IMR-90 (cell line): ENCODE measurements at regions not wholly inside any gene's neighbourhood (a gene's known extent, or its start where the extent isn't known, plus 50 kb on each side); places are given as distances from the start of the nearest gene placed in this dataset.

Experiments
- ATAC-seq: fragments of 200-7000 bp; cut with Tn5 transposase; 2 replicates; pipeline ENCODE4 v1.9.1; 2020; ENCODE audit warnings: low read depth, mild to moderate bottlenecking, moderate library complexity
- BruUV-seq: library from RNA; stranded (reverse); fragments of 400-500 nt; replicated peaks from 2 replicates; lab custom pipeline; 2021; lab: Mats Ljungman, UMichigan
- CTCF ChIA-PET: fragments of 300-600 bp; formaldehyde crosslinking; extraction: SDS; loops from one replicate; lab custom pipeline; 2021; ENCODE audit warnings: antibody characterized with exemption; lab: Yijun Ruan, JAX
- POLR2A ChIA-PET: fragments of 300-600 bp; sonication (Branson Sonifier 250); formaldehyde crosslinking; loops from one replicate; lab custom pipeline; 2022; ENCODE audit warnings: antibody characterized with exemption; ENCODE audit not compliant: unreplicated experiment; lab: Charles Lee
- DNase-seq: peaks from one replicate; pipeline ENCODE4 v3.0.0; 2013
- H2AFZ ChIP-seq: replicated peaks from 2 replicates; pipeline ENCODE3; 2013; ENCODE audit warnings: low read length, mild to moderate bottlenecking; ENCODE audit not compliant: poor library complexity
- H2AK5ac ChIP-seq: 2 replicates; pipeline ENCODE4 v1.6.1; 2013; ENCODE audit warnings: low read depth, low read length, inconsistent platforms
- H2AK9ac ChIP-seq: replicated peaks from 2 replicates; pipeline ENCODE3; 2013; ENCODE audit warnings: mild to moderate bottlenecking, low read depth, low read length, moderate library complexity; ENCODE audit not compliant: poor library complexity
- H2BK120ac ChIP-seq: 2 replicates; pipeline ENCODE4 v1.6.1; 2013; ENCODE audit warnings: low read depth, low read length, inconsistent platforms
- H2BK15ac ChIP-seq: 3 replicates; pipeline ENCODE4 v1.6.1; 2013; ENCODE audit warnings: low read depth, low read length, inconsistent platforms
- H2BK20ac ChIP-seq: 2 replicates; pipeline ENCODE4 v1.6.1; 2013; ENCODE audit warnings: low read depth, mild to moderate bottlenecking, inconsistent platforms, low read length, moderate library complexity
- H2BK5ac ChIP-seq: 2 replicates; pipeline ENCODE4 v1.6.1; 2013; ENCODE audit warnings: mild to moderate bottlenecking, low read depth, low read length, inconsistent platforms; ENCODE audit not compliant: poor library complexity, severe bottlenecking
- H3K14ac ChIP-seq: replicated peaks from 2 replicates; pipeline ENCODE4 v1.6.1; 2013; ENCODE audit warnings: low read depth, low read length, inconsistent platforms
- H3K18ac ChIP-seq: 2 replicates; pipeline ENCODE4 v1.6.1; 2013; ENCODE audit warnings: low read depth, low read length, control low read depth
- H3K23ac ChIP-seq: 2 replicates; pipeline ENCODE4 v1.6.1; 2013; ENCODE audit warnings: low read depth, low read length, inconsistent platforms
- H3K27ac ChIP-seq: 2 replicates; pipeline ENCODE4 v1.5.1; 2013; ENCODE audit warnings: mild to moderate bottlenecking, control low read depth, low read length; ENCODE audit not compliant: insufficient read depth
- H3K27me3 ChIP-seq: 2 replicates; pipeline ENCODE4 v1.6.1; 2013; ENCODE audit warnings: low read length; ENCODE audit not compliant: control insufficient read depth, insufficient read depth
- H3K36me3 ChIP-seq: 2 replicates; pipeline ENCODE4 v1.6.1; 2013; ENCODE audit warnings: low read length, mixed read lengths; ENCODE audit not compliant: control insufficient read depth, insufficient read depth
- H3K4ac ChIP-seq: 2 replicates; pipeline ENCODE4 v1.6.1; 2013; ENCODE audit warnings: low read depth, low read length, inconsistent platforms
- H3K4me1 ChIP-seq: 2 replicates; pipeline ENCODE4 v1.6.1; 2013; ENCODE audit warnings: low read length, mixed read lengths; ENCODE audit not compliant: control insufficient read depth, insufficient read depth
- H3K4me2 ChIP-seq: 2 replicates; pipeline ENCODE4 v1.6.1; 2013; ENCODE audit warnings: low read depth, mild to moderate bottlenecking, control low read depth, low read length, moderate library complexity
- H3K4me3 ChIP-seq: 2 replicates; pipeline ENCODE4 v1.5.1; 2013; ENCODE audit warnings: low read depth, mild to moderate bottlenecking, control low read depth, low read length, moderate library complexity; ENCODE audit not compliant: insufficient read depth
- H3K56ac ChIP-seq: 2 replicates; pipeline ENCODE4 v1.6.1; 2013; ENCODE audit warnings: low read length, inconsistent platforms; ENCODE audit not compliant: insufficient read depth; ENCODE audit errors: extremely low read depth
- H3K79me1 ChIP-seq, 2 experiments: 2 replicates each; pipeline ENCODE4 v1.6.1; 2013; ENCODE audit warnings: low read length in 2 of 2, inconsistent platforms in 1 of 2, low read depth in 1 of 2
- H3K9ac ChIP-seq: 2 replicates; pipeline ENCODE4 v1.6.1; 2013; ENCODE audit warnings: low read depth, low read length, control low read depth
- H3K9me1 ChIP-seq: 2 replicates; pipeline ENCODE4 v1.6.1; 2013; ENCODE audit warnings: low read length, inconsistent platforms; ENCODE audit not compliant: insufficient read depth
- H3K9me3 ChIP-seq: 2 replicates; pipeline ENCODE4 v1.6.1; 2013; ENCODE audit warnings: low read length; ENCODE audit not compliant: control insufficient read depth, insufficient read depth
- H4K20me1 ChIP-seq: 2 replicates; pipeline ENCODE4 v1.6.1; 2013; ENCODE audit warnings: low read length, inconsistent platforms; ENCODE audit not compliant: insufficient read depth
- H4K5ac ChIP-seq: 2 replicates; pipeline ENCODE4 v1.6.1; 2013; ENCODE audit warnings: mild to moderate bottlenecking, low read depth, low read length, control low read depth
- H4K8ac ChIP-seq, 2 experiments: 2 replicates each; pipeline ENCODE4 v1.6.1; 2013; ENCODE audit warnings: low read depth in 2 of 2, low read length in 2 of 2, control low read depth in 1 of 2, inconsistent platforms in 1 of 2
- H4K91ac ChIP-seq: 2 replicates; pipeline ENCODE4 v1.6.1; 2013; ENCODE audit warnings: low read depth, low read length, inconsistent platforms; ENCODE audit not compliant: insufficient read depth
- BHLHE40 ChIP-seq: fragments of 150-350 bp; IDR thresholded peaks from 2 replicates; pipeline ENCODE4 v1.6.1; 2016; ENCODE audit warnings: mild to moderate bottlenecking, low read depth, low read length
- CEBPB ChIP-seq: IDR thresholded peaks from 2 replicates; pipeline ENCODE4 v1.6.1; 2012; ENCODE audit warnings: low read depth, low read length, improper control_type of control experiment
- CHD1 ChIP-seq: IDR thresholded peaks from 2 replicates; pipeline ENCODE4 v1.6.1; 2012; ENCODE audit warnings: low read depth, low read length, improper control_type of control experiment
- ELK1 ChIP-seq: fragments of 150-350 bp; IDR thresholded peaks from 2 replicates; pipeline ENCODE4 v1.6.1; 2016; ENCODE audit warnings: low read depth, mild to moderate bottlenecking, low read length, moderate library complexity, borderline replicate concordance
- FOS ChIP-seq: fragments of 150-350 bp; IDR thresholded peaks from 2 replicates; pipeline ENCODE4 v1.6.1; 2016; ENCODE audit warnings: low read depth, low read length
- MAFK ChIP-seq: IDR thresholded peaks from 2 replicates; pipeline ENCODE4 v1.6.1; 2012; ENCODE audit warnings: low read depth, low read length, improper control_type of control experiment
- MAZ ChIP-seq: IDR thresholded peaks from 2 replicates; pipeline ENCODE4 v1.6.1; 2012; ENCODE audit warnings: low read depth, mild to moderate bottlenecking, low read length, improper control_type of control experiment, moderate library complexity, borderline replicate concordance
- MXI1 ChIP-seq: IDR thresholded peaks from 2 replicates; pipeline ENCODE4 v1.6.1; 2012; ENCODE audit warnings: low read depth, mild to moderate bottlenecking, low read length, moderate library complexity, borderline replicate concordance
- NFE2L2 ChIP-seq: fragments of 150-350 bp; IDR thresholded peaks from 2 replicates; pipeline ENCODE4 v1.6.1; 2016; ENCODE audit warnings: low read depth, mild to moderate bottlenecking, low read length
- POLR2A ChIP-seq: IDR thresholded peaks from 2 replicates; pipeline ENCODE4 v1.6.1; 2012; ENCODE audit warnings: mild to moderate bottlenecking, low read depth, low read length
- RAD21 ChIP-seq: IDR thresholded peaks from 2 replicates; pipeline ENCODE4 v1.6.1; 2012; ENCODE audit warnings: low read length, improper control_type of control experiment
- RCOR1 ChIP-seq: IDR thresholded peaks from 2 replicates; pipeline ENCODE4 v1.6.1; 2012; ENCODE audit warnings: mild to moderate bottlenecking, low read length, improper control_type of control experiment; ENCODE audit not compliant: insufficient replicate concordance
- SMC3 ChIP-seq: fragments of 150-350 bp; IDR thresholded peaks from 2 replicates; pipeline ENCODE4 v1.6.1; 2016; ENCODE audit warnings: low read depth, mild to moderate bottlenecking, antibody characterized with exemption, low read length, moderate library complexity
- WGBS, 2 experiments: methylation state at CpG; one replicate each; pipeline versions ENCODE4 v1.1.5 to v1.1.7; 2013; ENCODE audit warnings: missing lambda C conversion rate in 2 of 2; ENCODE audit not compliant: insufficient read length in 1 of 2; ENCODE audit errors: extremely low coverage in 2 of 2; 5-methylcytosine and 5-hydroxymethylcytosine counted together
- dilution Hi-C: fragments of 300-500 bp; cut with HindIII; formaldehyde crosslinking; loops from one replicate; pipeline ENCODE4 v1.14.3; 2018; ENCODE audit warnings: low sequenced_read_pairs; ENCODE audit not compliant: unreplicated experiment
- in situ Hi-C: fragments of 300-500 bp; cut with MboI; formaldehyde crosslinking; loops from 3 replicates; pipeline ENCODE4 v1.14.3; 2019; ENCODE audit warnings: low sequenced_read_pairs, inconsistent platforms, mixed read lengths
- intact Hi-C: fragments of 100-400 bp; cut with micrococcal nuclease; formaldehyde crosslinking; loops from 2 replicates; pipeline ENCODE4 v1.10.0; 2022
- TF ChIP-seq, protein P1 (sequence below): conservative IDR thresholded peaks from 2 replicates; pipeline ENCODE4 v1.5.1; 2012; ENCODE audit warnings: mild to moderate bottlenecking, low read depth, low read length, improper control_type of control experiment
- TF ChIP-seq, protein P2 (sequence below): fragments of 150-350 bp; IDR thresholded peaks from 2 replicates; pipeline ENCODE4 v1.6.1; 2017; ENCODE audit warnings: mild to moderate bottlenecking, antibody characterized with exemption, low read length, low read depth

GRCh38 chr2:145302451-145302850 is 782.5 kb upstream of the ZEB2 start:
- H3K4me1 ChIP-seq = no peaks in the 10 kb centered on the region; the same call in 1 of the 2 replicates
- no peak overlapping the region for H3K56ac ChIP-seq
- no peaks in the 10 kb centered on the region for H3K79me1 ChIP-seq
- no peak overlapping the region for H3K4ac ChIP-seq
- no peak overlapping the region for H4K91ac ChIP-seq
- no peak overlapping the region for H2BK5ac ChIP-seq
- no peak overlapping the region for H2AK9ac ChIP-seq
- BruUV-seq = no TSS peak
- no peak overlapping the region for H2AFZ ChIP-seq
- no peak overlapping the region for H2AK5ac ChIP-seq
- H3K23ac ChIP-seq = no peak overlapping the region
- no peak overlapping the region for H4K8ac ChIP-seq
- H2BK120ac ChIP-seq = no peak overlapping the region
- in situ Hi-C loops (no loop called here), intact Hi-C loops (no loop called here), dilution Hi-C loops (no loop called here)
- H3K27ac ChIP-seq = no peak overlapping the region
- no peak overlapping the region for H3K4me3 ChIP-seq
- ChIA-PET CTCF (no interaction called here), POLR2A (no interaction called here)
- DNase-seq (no peak), ATAC-seq (no peak)
- WGBS, 2 experiments = 83% methylated on average over 1 of the region's 3 CpGs; no CpG with 5 or more reads in 1 of the 2 experiments
- H2BK15ac ChIP-seq = no peak overlapping the region
- TF ChIP-seq POLR2A (no peak), CHD1 (no peak), RAD21 (no peak), NFE2L2 (no peak), FOS (no peak), RCOR1 (no peak), BHLHE40 (no peak), MAFK (no peak), MAZ (no peak), ELK1 (no peak), SMC3 (no peak), CEBPB (no peak), MXI1 (no peak)
- TF ChIP-seq, protein P1, sequence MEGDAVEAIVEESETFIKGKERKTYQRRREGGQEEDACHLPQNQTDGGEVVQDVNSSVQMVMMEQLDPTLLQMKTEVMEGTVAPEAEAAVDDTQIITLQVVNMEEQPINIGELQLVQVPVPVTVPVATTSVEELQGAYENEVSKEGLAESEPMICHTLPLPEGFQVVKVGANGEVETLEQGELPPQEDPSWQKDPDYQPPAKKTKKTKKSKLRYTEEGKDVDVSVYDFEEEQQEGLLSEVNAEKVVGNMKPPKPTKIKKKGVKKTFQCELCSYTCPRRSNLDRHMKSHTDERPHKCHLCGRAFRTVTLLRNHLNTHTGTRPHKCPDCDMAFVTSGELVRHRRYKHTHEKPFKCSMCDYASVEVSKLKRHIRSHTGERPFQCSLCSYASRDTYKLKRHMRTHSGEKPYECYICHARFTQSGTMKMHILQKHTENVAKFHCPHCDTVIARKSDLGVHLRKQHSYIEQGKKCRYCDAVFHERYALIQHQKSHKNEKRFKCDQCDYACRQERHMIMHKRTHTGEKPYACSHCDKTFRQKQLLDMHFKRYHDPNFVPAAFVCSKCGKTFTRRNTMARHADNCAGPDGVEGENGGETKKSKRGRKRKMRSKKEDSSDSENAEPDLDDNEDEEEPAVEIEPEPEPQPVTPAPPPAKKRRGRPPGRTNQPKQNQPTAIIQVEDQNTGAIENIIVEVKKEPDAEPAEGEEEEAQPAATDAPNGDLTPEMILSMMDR = no peak
- TF ChIP-seq, protein P2, sequence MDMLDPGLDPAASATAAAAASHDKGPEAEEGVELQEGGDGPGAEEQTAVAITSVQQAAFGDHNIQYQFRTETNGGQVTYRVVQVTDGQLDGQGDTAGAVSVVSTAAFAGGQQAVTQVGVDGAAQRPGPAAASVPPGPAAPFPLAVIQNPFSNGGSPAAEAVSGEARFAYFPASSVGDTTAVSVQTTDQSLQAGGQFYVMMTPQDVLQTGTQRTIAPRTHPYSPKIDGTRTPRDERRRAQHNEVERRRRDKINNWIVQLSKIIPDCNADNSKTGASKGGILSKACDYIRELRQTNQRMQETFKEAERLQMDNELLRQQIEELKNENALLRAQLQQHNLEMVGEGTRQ = no peak
- H3K9me1 ChIP-seq = no peaks in the 10 kb centered on the region
- H3K4me2 ChIP-seq = no peak overlapping the region
- no peaks in the 10 kb centered on the region for H3K36me3 ChIP-seq
- H4K5ac ChIP-seq = no peak overlapping the region
- H3K18ac ChIP-seq = no peak overlapping the region
- H4K20me1 ChIP-seq = no peaks in the 10 kb centered on the region
- no peak overlapping the region for H2BK20ac ChIP-seq
- no peaks in the 10 kb centered on the region for H3K27me3 ChIP-seq
- no peaks in the 10 kb centered on the region for H3K9me3 ChIP-seq
- no peak overlapping the region for H3K14ac ChIP-seq
- no peak overlapping the region for H3K9ac ChIP-seq
